ENCODE measurements at regions not wholly inside any gene's neighbourhood (a gene's known extent, or its start where the extent isn't known, plus 50 kb on each side); places are given as distances from the start of the nearest gene placed in this dataset.

GRCh38 chr20:40945754-40946450 is 82.7 kb upstream of the TOP1 start:
- no peaks in the 10 kb centered on the region for H3K27me3 ChIP-seq (ENCODE audit: control insufficient read depth, low read length)
- no peaks in the 10 kb centered on the region for H3K79me2 ChIP-seq (ENCODE audit: control insufficient read depth, low read length)
- peak overlapping the region; percentile 30 for H3K27ac ChIP-seq (ENCODE audit: low read depth, low read length)
- H3K9me2 ChIP-seq (replicated peaks; ENCODE audit: control insufficient read depth, low read length) = no peaks in the 10 kb centered on the region
- H3K36me3 ChIP-seq (ENCODE audit: control insufficient read depth, low read length) = peaks cover 7% of the 10 kb centered on the region; the same call in 1 of the 2 replicates
- H3K4me2 ChIP-seq (ENCODE audit: low read length) = peak overlapping the region; percentile 23
- no peaks in the 10 kb centered on the region for H3K9me3 ChIP-seq (ENCODE audit: control insufficient read depth, insufficient read depth, low read length)
- H4K20me1 ChIP-seq (ENCODE audit: control insufficient read depth, insufficient read depth, low read depth, low read length) = no peaks in the 10 kb centered on the region
- H3K4me3 ChIP-seq (ENCODE audit: low read length) = no peak overlapping the region; the same call in 1 of the 2 replicates
- TF ChIP-seq EZH2phosphoT487 (IDR thresholded peaks at IDR 0.05; ENCODE audit: borderline replicate concordance, low read length) (no peak), CTCF (IDR thresholded peaks at IDR 0.05; ENCODE audit: low read depth, low read length, poor library complexity, severe bottlenecking) (peak; percentile 88)
- H3F3A ChIP-seq (ENCODE audit: control insufficient read depth, insufficient read depth) = peaks cover 29% of the 10 kb centered on the region
- H3K4me1 ChIP-seq (ENCODE audit: control insufficient read depth, low read length) = peaks cover 58% of the 10 kb centered on the region

GRCh38 chr20:40946451-40946850 is 82.2 kb upstream of the TOP1 start:
- Histone ChIP-seq H3K9me2 (replicated peaks; ENCODE audit: control insufficient read depth, low read length) (no peaks in the 10 kb centered on the region), H3F3A (ENCODE audit: control insufficient read depth, insufficient read depth) (peaks cover 23% of the 10 kb centered on the region), H3K79me2 (ENCODE audit: control insufficient read depth, low read length) (no peaks in the 10 kb centered on the region), H4K20me1 (ENCODE audit: control insufficient read depth, insufficient read depth, low read depth, low read length) (no peaks in the 10 kb centered on the region), H3K4me3 (ENCODE audit: low read length) (no peak overlapping the region), H3K36me3 (ENCODE audit: control insufficient read depth, low read length) (peaks cover 7% of the 10 kb centered on the region; the same call in 1 of the 2 replicates), H3K27ac (ENCODE audit: low read depth, low read length) (no peak overlapping the region), H3K27me3 (ENCODE audit: control insufficient read depth, low read length) (no peaks in the 10 kb centered on the region), H3K4me1 (ENCODE audit: control insufficient read depth, low read length) (peaks cover 53% of the 10 kb centered on the region), H3K4me2 (ENCODE audit: low read length) (no peak overlapping the region), H3K9me3 (ENCODE audit: control insufficient read depth, insufficient read depth, low read length) (no peaks in the 10 kb centered on the region)
- TF ChIP-seq CTCF (IDR thresholded peaks at IDR 0.05; ENCODE audit: low read depth, low read length, poor library complexity, severe bottlenecking) (no peak), EZH2phosphoT487 (IDR thresholded peaks at IDR 0.05; ENCODE audit: borderline replicate concordance, low read length) (no peak)

GRCh38 chr20:40948465-40949267 is 80.0 kb upstream of the TOP1 start:
- 0 out of 2 replicates have a peak, but pooled peaks cover 3% of the 10 kb centered on the region for H3F3A ChIP-seq (ENCODE audit: control insufficient read depth, insufficient read depth)
- no peak overlapping the region for H3K27ac ChIP-seq (ENCODE audit: low read depth, low read length)
- no peaks in the 10 kb centered on the region for H3K9me2 ChIP-seq (replicated peaks; ENCODE audit: control insufficient read depth, low read length)
- no peak for TF ChIP-seq CTCF (IDR thresholded peaks at IDR 0.05; ENCODE audit: low read depth, low read length, poor library complexity, severe bottlenecking)
- no peak for TF ChIP-seq EZH2phosphoT487 (IDR thresholded peaks at IDR 0.05; ENCODE audit: borderline replicate concordance, low read length)
- H3K27me3 ChIP-seq (ENCODE audit: control insufficient read depth, low read length) = no peaks in the 10 kb centered on the region
- H3K4me2 ChIP-seq (ENCODE audit: low read length) = no peak overlapping the region
- peaks cover under 1% of the 10 kb centered on the region; the same call in 1 of the 2 replicates for H3K9me3 ChIP-seq (ENCODE audit: control insufficient read depth, insufficient read depth, low read length)
- H3K4me3 ChIP-seq (ENCODE audit: low read length) = no peak overlapping the region
- H3K36me3 ChIP-seq (ENCODE audit: control insufficient read depth, low read length) = no peaks in the 10 kb centered on the region
- H3K4me1 ChIP-seq (ENCODE audit: control insufficient read depth, low read length) = peaks cover 30% of the 10 kb centered on the region
- H3K79me2 ChIP-seq (ENCODE audit: control insufficient read depth, low read length) = no peaks in the 10 kb centered on the region
- no peaks in the 10 kb centered on the region for H4K20me1 ChIP-seq (ENCODE audit: control insufficient read depth, insufficient read depth, low read depth, low read length)
